Osteoblast (primary cell): ENCODE measurements at regions not wholly inside any gene's neighbourhood (a gene's known extent, or its start where the extent isn't known, plus 50 kb on each side); places are given as distances from the start of the nearest gene placed in this dataset.

Experiments used
- DNase-seq: peaks from one replicate; pipeline ENCODE4 v3.0.0; 2011; ENCODE audit warnings: low spot score, mixed read lengths; ENCODE audit not compliant: insufficient read length; ENCODE audit errors: missing footprints
- H2AFZ ChIP-seq: 2 replicates; pipeline ENCODE4 v1.6.0; 2011; ENCODE audit warnings: mild to moderate bottlenecking, low read length
- H3K27ac ChIP-seq: 2 replicates; pipeline ENCODE4 v1.5.1; 2011; ENCODE audit warnings: mild to moderate bottlenecking, low read depth, low read length, moderate library complexity
- H3K27me3 ChIP-seq: 2 replicates; pipeline ENCODE4 v1.6.0; 2012; ENCODE audit warnings: mild to moderate bottlenecking, control low read depth, inconsistent platforms, low read length, moderate library complexity; ENCODE audit not compliant: insufficient read depth
- H3K36me3 ChIP-seq: 2 replicates; pipeline ENCODE4 v1.5.1; 2011; ENCODE audit warnings: mild to moderate bottlenecking, low read length, control low read depth, moderate library complexity; ENCODE audit not compliant: insufficient read depth
- H3K4me1 ChIP-seq: 2 replicates; pipeline ENCODE4 v1.5.1; 2011; ENCODE audit warnings: mild to moderate bottlenecking, low read length, control low read depth, moderate library complexity; ENCODE audit not compliant: insufficient read depth
- H3K4me2 ChIP-seq: 2 replicates; pipeline ENCODE4 v1.6.0; 2011; ENCODE audit warnings: mild to moderate bottlenecking, low read length; ENCODE audit not compliant: insufficient read depth
- H3K4me3 ChIP-seq: fragments of 200-600 bp; sonication (generic); 3 replicates; pipeline ENCODE4 v1.5.1; 2012; ENCODE audit warnings: mild to moderate bottlenecking, low read length, inconsistent platforms; ENCODE audit not compliant: insufficient read depth
- H3K79me2 ChIP-seq: 2 replicates; pipeline ENCODE4 v1.6.0; 2012; ENCODE audit warnings: mild to moderate bottlenecking, low read length, control low read depth, inconsistent platforms; ENCODE audit not compliant: insufficient read depth
- H3K9me3 ChIP-seq: 2 replicates; pipeline ENCODE4 v1.5.1; 2011; ENCODE audit warnings: low read depth, low read length, control low read depth
- H4K20me1 ChIP-seq: 2 replicates; pipeline ENCODE4 v1.6.0; 2012; ENCODE audit warnings: mild to moderate bottlenecking, low read length, control low read depth; ENCODE audit not compliant: insufficient read depth
- TF ChIP-seq, protein P1 (sequence below): IDR thresholded peaks from 2 replicates; pipeline ENCODE4 v1.5.1; 2011; ENCODE audit warnings: mild to moderate bottlenecking, low read depth, low read length, moderate library complexity; ENCODE audit errors: extremely low read depth

GRCh38 chr2:16824472-16824871, 158.8 kb upstream of the CYRIA start:
- TF ChIP-seq, protein P1, sequence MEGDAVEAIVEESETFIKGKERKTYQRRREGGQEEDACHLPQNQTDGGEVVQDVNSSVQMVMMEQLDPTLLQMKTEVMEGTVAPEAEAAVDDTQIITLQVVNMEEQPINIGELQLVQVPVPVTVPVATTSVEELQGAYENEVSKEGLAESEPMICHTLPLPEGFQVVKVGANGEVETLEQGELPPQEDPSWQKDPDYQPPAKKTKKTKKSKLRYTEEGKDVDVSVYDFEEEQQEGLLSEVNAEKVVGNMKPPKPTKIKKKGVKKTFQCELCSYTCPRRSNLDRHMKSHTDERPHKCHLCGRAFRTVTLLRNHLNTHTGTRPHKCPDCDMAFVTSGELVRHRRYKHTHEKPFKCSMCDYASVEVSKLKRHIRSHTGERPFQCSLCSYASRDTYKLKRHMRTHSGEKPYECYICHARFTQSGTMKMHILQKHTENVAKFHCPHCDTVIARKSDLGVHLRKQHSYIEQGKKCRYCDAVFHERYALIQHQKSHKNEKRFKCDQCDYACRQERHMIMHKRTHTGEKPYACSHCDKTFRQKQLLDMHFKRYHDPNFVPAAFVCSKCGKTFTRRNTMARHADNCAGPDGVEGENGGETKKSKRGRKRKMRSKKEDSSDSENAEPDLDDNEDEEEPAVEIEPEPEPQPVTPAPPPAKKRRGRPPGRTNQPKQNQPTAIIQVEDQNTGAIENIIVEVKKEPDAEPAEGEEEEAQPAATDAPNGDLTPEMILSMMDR, result no peak
- Histone ChIP-seq H3K4me1 (no peaks in the 10 kb centered on the region), H3K4me2 (no peak overlapping the region), H4K20me1 (no peaks in the 10 kb centered on the region), H3K79me2 (no peaks in the 10 kb centered on the region), H3K4me3 (no peak overlapping the region), H3K9me3 (no peaks in the 10 kb centered on the region), H3K36me3 (no peaks in the 10 kb centered on the region), H3K27ac (no peak overlapping the region), H3K27me3 (no peaks in the 10 kb centered on the region), H2AFZ (no peak overlapping the region)
- no peak for DNase-seq

GRCh38 chr2:16821692-16822091, 156.1 kb upstream of the CYRIA start:
- Histone ChIP-seq H3K36me3 (no peaks in the 10 kb centered on the region), H3K79me2 (no peaks in the 10 kb centered on the region), H4K20me1 (no peaks in the 10 kb centered on the region), H3K4me1 (no peaks in the 10 kb centered on the region), H3K4me3 (no peak overlapping the region), H3K27me3 (no peaks in the 10 kb centered on the region), H3K27ac (no peak overlapping the region), H3K9me3 (no peaks in the 10 kb centered on the region), H2AFZ (no peak overlapping the region), H3K4me2 (no peak overlapping the region)
- TF ChIP-seq, protein P1, result no peak
- DNase-seq, result no peak

- no peak for DNase-seq
- Histone ChIP-seq H3K27me3 (no peaks in the 10 kb centered on the region), H3K9me3 (no peaks in the 10 kb centered on the region), H2AFZ (no peak overlapping the region), H3K27ac (no peak overlapping the region), H3K4me2 (no peak overlapping the region), H3K79me2 (no peaks in the 10 kb centered on the region), H4K20me1 (no peaks in the 10 kb centered on the region), H3K4me3 (no peak overlapping the region), H3K36me3 (no peaks in the 10 kb centered on the region), H3K4me1 (no peaks in the 10 kb centered on the region)
- TF ChIP-seq, protein P1, result no peak
Observed at GRCh38 chr2:16818203-16818556, 152.5 kb upstream of the CYRIA start.

- no peak overlapping the region for H3K4me3 ChIP-seq
- no peaks in the 10 kb centered on the region for H4K20me1 ChIP-seq
- H3K9me3 ChIP-seq, result no peaks in the 10 kb centered on the region
- TF ChIP-seq, protein P1, result no peak
- H2AFZ ChIP-seq, result no peak overlapping the region
- no peaks in the 10 kb centered on the region for H3K4me1 ChIP-seq
- DNase-seq, result no peak
- no peaks in the 10 kb centered on the region for H3K79me2 ChIP-seq
- no peaks in the 10 kb centered on the region for H3K36me3 ChIP-seq
- H3K27me3 ChIP-seq, result no peaks in the 10 kb centered on the region
- no peak overlapping the region for H3K4me2 ChIP-seq
- no peak overlapping the region for H3K27ac ChIP-seq
Observed at GRCh38 chr2:16817305-16818202, 151.9 kb upstream of the CYRIA start.
